Glutamatergic neuron (in vitro differentiated cells): ENCODE measurements at regions not wholly inside any gene's neighbourhood (a gene's known extent, or its start where the extent isn't known, plus 50 kb on each side); places are given as distances from the start of the nearest gene placed in this dataset.

Experiments used
- DNase-seq: peaks from one replicate; pipeline ENCODE4 v3.0.0; 2022
- H3K27ac Mint-ChIP-seq: one replicate; pipeline ENCODE4 v1.8.0; 2020; ENCODE audit warnings: mild to moderate bottlenecking, mixed read lengths, inconsistent platforms; ENCODE audit not compliant: unreplicated experiment
- H3K27me3 Mint-ChIP-seq: one replicate; pipeline ENCODE4 v1.8.0; 2020; ENCODE audit warnings: mild to moderate bottlenecking, moderate library complexity, mixed read lengths, inconsistent platforms; ENCODE audit not compliant: unreplicated experiment
- H3K36me3 Mint-ChIP-seq: one replicate; pipeline ENCODE4 v1.8.0; 2020; ENCODE audit warnings: mild to moderate bottlenecking, mixed read lengths, inconsistent platforms; ENCODE audit not compliant: unreplicated experiment
- H3K4me1 Mint-ChIP-seq: one replicate; pipeline ENCODE4 v1.8.0; 2020; ENCODE audit warnings: mild to moderate bottlenecking, low read depth, mixed read lengths, inconsistent platforms; ENCODE audit not compliant: unreplicated experiment
- H3K4me3 Mint-ChIP-seq: one replicate; pipeline ENCODE4 v1.8.0; 2020; ENCODE audit warnings: mild to moderate bottlenecking, mixed read lengths, inconsistent platforms; ENCODE audit not compliant: unreplicated experiment
- H3K9me3 Mint-ChIP-seq: one replicate; pipeline ENCODE4 v1.8.0; 2020; ENCODE audit warnings: mild to moderate bottlenecking, moderate library complexity, mixed read lengths, inconsistent platforms; ENCODE audit not compliant: unreplicated experiment
- CTCF ChIP-seq: fragments of 200-600 bp; sonication (generic); IDR thresholded peaks from one replicate; pipeline ENCODE4 v1.5.0; 2021; ENCODE audit not compliant: partially characterized antibody, unreplicated experiment

- TF ChIP-seq CTCF = no peak
- DNase-seq = no peak
These were observed 153.2 kb upstream of the FZD8 start for GRCh38 chr10:35795131-35795824.

GRCh38 chr10:35794703-35795102 lies 152.6 kb upstream of the FZD8 start:
- Mint-ChIP-seq H3K27me3 (peaks cover 3% of the 10 kb centered on the region), H3K9me3 (peaks cover 7% of the 10 kb centered on the region), H3K4me3 (no peak overlapping the region), H3K36me3 (no peaks in the 10 kb centered on the region), H3K27ac (no peak overlapping the region), H3K4me1 (no peaks in the 10 kb centered on the region)
- no peak for TF ChIP-seq CTCF
- DNase-seq = no peak

More at GRCh38 chr10:35795131-35795824, 153.2 kb upstream of the FZD8 start:
- Mint-ChIP-seq H3K27ac (no peak overlapping the region), H3K9me3 (peaks cover 7% of the 10 kb centered on the region), H3K27me3 (peaks cover 3% of the 10 kb centered on the region), H3K36me3 (no peaks in the 10 kb centered on the region), H3K4me1 (no peaks in the 10 kb centered on the region), H3K4me3 (no peak overlapping the region)

- no peaks in the 10 kb centered on the region for H3K27me3 Mint-ChIP-seq
- no peak overlapping the region for H3K27ac Mint-ChIP-seq
- no peak overlapping the region for H3K4me3 Mint-ChIP-seq
- H3K36me3 Mint-ChIP-seq = no peaks in the 10 kb centered on the region
- no peaks in the 10 kb centered on the region for H3K4me1 Mint-ChIP-seq
- peaks cover 6% of the 10 kb centered on the region for H3K9me3 Mint-ChIP-seq
- no peak for DNase-seq
- no peak for TF ChIP-seq CTCF
These were observed 150.2 kb upstream of the FZD8 start for GRCh38 chr10:35792291-35792690.

- no peak for TF ChIP-seq CTCF
- no peak overlapping the region for H3K27ac Mint-ChIP-seq
- peaks cover 8% of the 10 kb centered on the region for H3K9me3 Mint-ChIP-seq
- no peaks in the 10 kb centered on the region for H3K36me3 Mint-ChIP-seq
- no peak for DNase-seq
- H3K27me3 Mint-ChIP-seq = no peaks in the 10 kb centered on the region
- H3K4me1 Mint-ChIP-seq = no peaks in the 10 kb centered on the region
- no peak overlapping the region for H3K4me3 Mint-ChIP-seq
These were observed 147.9 kb upstream of the FZD8 start for GRCh38 chr10:35789996-35790395.

GRCh38 chr10:35784751-35785150 lies 142.7 kb upstream of the FZD8 start:
- TF ChIP-seq CTCF = no peak
- no peaks in the 10 kb centered on the region for H3K36me3 Mint-ChIP-seq
- peaks cover 8% of the 10 kb centered on the region for H3K9me3 Mint-ChIP-seq
- peaks cover 2% of the 10 kb centered on the region for H3K27me3 Mint-ChIP-seq
- no peak overlapping the region for H3K27ac Mint-ChIP-seq
- no peak for DNase-seq
- H3K4me1 Mint-ChIP-seq = no peaks in the 10 kb centered on the region
- H3K4me3 Mint-ChIP-seq = no peak overlapping the region
